ENCODE measurements at regions not wholly inside any gene's neighbourhood (a gene's known extent, or its start where the extent isn't known, plus 50 kb on each side); places are given as distances from the start of the nearest gene placed in this dataset.

DNA sequence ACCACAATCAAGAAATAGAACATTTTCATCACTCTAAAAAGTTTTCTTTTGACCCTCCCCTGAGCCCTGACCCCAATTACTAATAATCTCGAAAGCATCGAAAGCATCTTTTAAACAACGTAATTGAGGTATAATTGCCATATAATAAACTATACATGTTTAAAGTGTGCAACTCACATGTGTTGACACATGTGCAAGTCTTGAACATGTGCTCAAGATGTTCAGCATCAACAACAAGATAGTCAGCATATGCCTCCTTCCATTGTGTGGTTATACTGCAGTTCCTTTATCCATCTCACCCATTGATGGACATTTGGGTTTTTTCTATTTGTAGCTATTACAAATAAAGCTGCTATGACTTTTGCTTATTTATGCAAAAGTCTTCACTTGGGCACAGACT lies 90.7 kb downstream of the RIPK4 start:
- no peaks in the 10 kb centered on the region for H3K27me3 ChIP-seq
- no peaks in the 10 kb centered on the region for H3K36me3 ChIP-seq
- TF ChIP-seq POLR2A (IDR thresholded peaks at IDR 0.05) (no peak), POLR2AphosphoS5 (IDR thresholded peaks at IDR 0.05; ENCODE audit: insufficient read depth in 1 of 2, low read depth in 1 of 2) (no peak)
- TF ChIP-seq, protein P1, sequence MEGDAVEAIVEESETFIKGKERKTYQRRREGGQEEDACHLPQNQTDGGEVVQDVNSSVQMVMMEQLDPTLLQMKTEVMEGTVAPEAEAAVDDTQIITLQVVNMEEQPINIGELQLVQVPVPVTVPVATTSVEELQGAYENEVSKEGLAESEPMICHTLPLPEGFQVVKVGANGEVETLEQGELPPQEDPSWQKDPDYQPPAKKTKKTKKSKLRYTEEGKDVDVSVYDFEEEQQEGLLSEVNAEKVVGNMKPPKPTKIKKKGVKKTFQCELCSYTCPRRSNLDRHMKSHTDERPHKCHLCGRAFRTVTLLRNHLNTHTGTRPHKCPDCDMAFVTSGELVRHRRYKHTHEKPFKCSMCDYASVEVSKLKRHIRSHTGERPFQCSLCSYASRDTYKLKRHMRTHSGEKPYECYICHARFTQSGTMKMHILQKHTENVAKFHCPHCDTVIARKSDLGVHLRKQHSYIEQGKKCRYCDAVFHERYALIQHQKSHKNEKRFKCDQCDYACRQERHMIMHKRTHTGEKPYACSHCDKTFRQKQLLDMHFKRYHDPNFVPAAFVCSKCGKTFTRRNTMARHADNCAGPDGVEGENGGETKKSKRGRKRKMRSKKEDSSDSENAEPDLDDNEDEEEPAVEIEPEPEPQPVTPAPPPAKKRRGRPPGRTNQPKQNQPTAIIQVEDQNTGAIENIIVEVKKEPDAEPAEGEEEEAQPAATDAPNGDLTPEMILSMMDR (IDR thresholded peaks at IDR 0.05), result no peak
- H3K4me1 ChIP-seq, result peaks cover 23% of the 10 kb centered on the region
- no peak for DNase-seq (ENCODE audit: extremely low spot score in 2 of 2)
- intact Hi-C loops (cut with DNase I), result no loop called here
- H3K27ac ChIP-seq, result no peak overlapping the region
- no peak overlapping the region for H3K4me3 ChIP-seq
- no peaks in the 10 kb centered on the region for H3K9me3 ChIP-seq

DNA sequence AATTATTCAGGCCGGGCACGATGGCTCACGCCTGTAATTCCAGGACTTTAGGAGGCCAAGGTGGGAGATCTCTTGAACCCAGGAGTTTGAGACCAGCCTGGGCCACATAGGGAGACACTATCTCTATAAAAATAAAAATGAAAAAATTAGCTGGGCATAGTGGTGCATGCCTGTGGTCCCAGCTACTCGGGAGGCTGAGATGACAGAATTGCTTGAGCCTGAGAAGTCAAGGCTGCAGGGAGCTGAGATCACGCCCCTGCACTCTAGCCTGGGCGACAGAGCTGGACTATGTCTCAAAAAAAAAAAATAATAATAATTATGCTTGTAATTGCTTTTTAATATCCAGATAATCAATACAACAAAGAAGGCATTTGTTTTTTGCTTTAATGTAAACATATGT lies 91.3 kb downstream of the RIPK4 start:
- H3K36me3 ChIP-seq, result no peaks in the 10 kb centered on the region
- H3K4me3 ChIP-seq, result no peak overlapping the region
- no peaks in the 10 kb centered on the region for H3K27me3 ChIP-seq
- intact Hi-C loops (cut with DNase I), result no loop called here
- no peaks in the 10 kb centered on the region for H3K9me3 ChIP-seq
- TF ChIP-seq POLR2AphosphoS5 (IDR thresholded peaks at IDR 0.05; ENCODE audit: insufficient read depth in 1 of 2, low read depth in 1 of 2), result no peak
- TF ChIP-seq, protein P1 (IDR thresholded peaks at IDR 0.05), result no peak
- H3K4me1 ChIP-seq, result peaks cover 23% of the 10 kb centered on the region
- no peak overlapping the region for H3K27ac ChIP-seq
- no peak for DNase-seq (ENCODE audit: extremely low spot score in 2 of 2)

DNA sequence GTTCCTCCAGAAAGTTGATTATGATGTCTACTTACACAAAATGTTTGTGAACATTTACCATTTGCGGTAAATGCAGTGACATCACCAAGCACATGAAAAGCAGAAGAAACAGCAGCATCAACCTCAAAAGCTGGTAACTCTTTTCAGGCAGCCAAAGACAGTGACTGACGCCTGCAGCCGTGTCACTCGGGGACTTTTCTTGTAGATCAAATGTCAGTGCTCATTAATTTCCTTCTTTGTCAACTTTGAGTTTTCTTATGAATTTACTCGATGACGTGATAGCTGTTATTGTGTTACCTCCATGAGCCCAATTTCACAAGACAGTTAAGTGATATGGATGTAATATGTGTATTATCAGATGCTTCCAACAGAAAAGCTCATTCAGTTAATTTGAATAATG lies 92.5 kb downstream of the RIPK4 start:
- Histone ChIP-seq H3K27ac (no peak overlapping the region), H3K9me3 (no peaks in the 10 kb centered on the region), H3K36me3 (no peaks in the 10 kb centered on the region), H3K27me3 (no peaks in the 10 kb centered on the region), H3K4me3 (no peak overlapping the region), H3K4me1 (peaks cover 20% of the 10 kb centered on the region)
- DNase-seq (ENCODE audit: extremely low spot score in 2 of 2), result no peak
- TF ChIP-seq POLR2AphosphoS5 (IDR thresholded peaks at IDR 0.05; ENCODE audit: insufficient read depth in 1 of 2, low read depth in 1 of 2) (no peak), POLR2A (IDR thresholded peaks at IDR 0.05) (no peak)
- TF ChIP-seq, protein P1 (IDR thresholded peaks at IDR 0.05), result no peak
- intact Hi-C loops (cut with DNase I), result no loop called here

- intact Hi-C loops (cut with DNase I), result no loop called here
- no peaks in the 10 kb centered on the region for H3K27me3 ChIP-seq
- no peaks in the 10 kb centered on the region for H3K9me3 ChIP-seq
- no peak for DNase-seq (ENCODE audit: extremely low spot score in 2 of 2)
- H3K27ac ChIP-seq, result no peak overlapping the region
- H3K36me3 ChIP-seq, result no peaks in the 10 kb centered on the region
- no peak overlapping the region for H3K4me3 ChIP-seq
- H3K4me1 ChIP-seq, result peaks cover 14% of the 10 kb centered on the region
- TF ChIP-seq, protein P1 (IDR thresholded peaks at IDR 0.05), result no peak
- no peak for TF ChIP-seq POLR2AphosphoS5 (IDR thresholded peaks at IDR 0.05; ENCODE audit: insufficient read depth in 1 of 2, low read depth in 1 of 2)
- TF ChIP-seq POLR2A (IDR thresholded peaks at IDR 0.05), result no peak
Measured at GRCh38 chr21:41673596-41674335, 93.1 kb downstream of the RIPK4 start.

DNA sequence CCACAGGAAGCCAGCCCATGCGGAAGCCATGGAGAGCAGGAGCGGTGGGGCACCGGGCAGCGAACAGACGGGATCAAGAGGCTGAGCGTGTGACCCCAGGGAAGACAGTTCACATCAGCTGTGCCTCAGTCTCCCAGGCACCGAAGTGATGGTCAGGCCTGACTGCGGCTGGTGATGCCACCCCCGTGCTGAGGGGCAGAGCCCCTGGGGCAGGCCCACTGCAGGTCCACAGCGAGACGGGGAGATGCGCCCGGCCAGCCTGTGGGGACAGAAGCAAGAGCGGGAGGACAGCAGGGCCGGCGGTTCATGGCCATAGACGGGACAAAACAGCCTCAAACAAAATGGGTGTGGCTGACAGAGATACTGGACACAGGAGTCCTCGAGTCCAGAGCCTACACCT lies 93.8 kb downstream of the RIPK4 start:
- intact Hi-C loops (cut with DNase I), result no loop called here
- no peak overlapping the region for H3K4me3 ChIP-seq
- no peak for DNase-seq (ENCODE audit: extremely low spot score in 2 of 2)

More for the DNA sequence above, 93.8 kb downstream of the RIPK4 start:
- no peak overlapping the region for H3K27ac ChIP-seq
- H3K4me1 ChIP-seq, result peaks cover 7% of the 10 kb centered on the region
- TF ChIP-seq, protein P1 (IDR thresholded peaks at IDR 0.05), result no peak
- TF ChIP-seq POLR2AphosphoS5 (IDR thresholded peaks at IDR 0.05; ENCODE audit: insufficient read depth in 1 of 2, low read depth in 1 of 2), result no peak
- TF ChIP-seq POLR2A (IDR thresholded peaks at IDR 0.05), result no peak
- H3K9me3 ChIP-seq, result no peaks in the 10 kb centered on the region
- H3K27me3 ChIP-seq, result no peaks in the 10 kb centered on the region
- H3K36me3 ChIP-seq, result no peaks in the 10 kb centered on the region

Measured in vagina (tissue), 2 donors.